ENCODE measurements at regions not wholly inside any gene's neighbourhood (a gene's known extent, or its start where the extent isn't known, plus 50 kb on each side); places are given as distances from the start of the nearest gene placed in this dataset.

DNA sequence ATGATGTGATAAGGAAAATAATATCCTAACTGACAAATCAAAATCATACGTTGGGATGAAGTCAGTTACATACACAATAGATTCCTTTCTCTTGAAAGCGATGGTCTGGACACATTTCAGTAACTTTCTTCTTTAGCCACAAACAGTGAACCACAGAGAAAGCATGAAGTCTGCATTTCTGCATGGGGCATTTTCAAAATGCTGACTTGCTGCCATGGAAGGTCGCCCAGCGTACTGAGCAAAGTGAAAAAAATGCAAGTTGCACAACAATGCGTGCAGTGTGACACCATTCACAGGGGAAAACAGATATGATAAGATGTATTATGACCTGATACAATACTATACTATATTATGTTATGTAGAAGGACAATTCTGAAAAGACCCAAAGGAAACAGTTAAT lies 146.3 kb downstream of the SNX18 start:
- in situ Hi-C loops (cut with HindIII; ENCODE audit: low sequenced_read_pairs): no loop called here
- no peak overlapping the region for H3K4me3 ChIP-seq (ENCODE audit: low read depth, low read length)
- DNase-seq (ENCODE audit: low read depth): peak; percentile 96
- TF ChIP-seq, protein P1, sequence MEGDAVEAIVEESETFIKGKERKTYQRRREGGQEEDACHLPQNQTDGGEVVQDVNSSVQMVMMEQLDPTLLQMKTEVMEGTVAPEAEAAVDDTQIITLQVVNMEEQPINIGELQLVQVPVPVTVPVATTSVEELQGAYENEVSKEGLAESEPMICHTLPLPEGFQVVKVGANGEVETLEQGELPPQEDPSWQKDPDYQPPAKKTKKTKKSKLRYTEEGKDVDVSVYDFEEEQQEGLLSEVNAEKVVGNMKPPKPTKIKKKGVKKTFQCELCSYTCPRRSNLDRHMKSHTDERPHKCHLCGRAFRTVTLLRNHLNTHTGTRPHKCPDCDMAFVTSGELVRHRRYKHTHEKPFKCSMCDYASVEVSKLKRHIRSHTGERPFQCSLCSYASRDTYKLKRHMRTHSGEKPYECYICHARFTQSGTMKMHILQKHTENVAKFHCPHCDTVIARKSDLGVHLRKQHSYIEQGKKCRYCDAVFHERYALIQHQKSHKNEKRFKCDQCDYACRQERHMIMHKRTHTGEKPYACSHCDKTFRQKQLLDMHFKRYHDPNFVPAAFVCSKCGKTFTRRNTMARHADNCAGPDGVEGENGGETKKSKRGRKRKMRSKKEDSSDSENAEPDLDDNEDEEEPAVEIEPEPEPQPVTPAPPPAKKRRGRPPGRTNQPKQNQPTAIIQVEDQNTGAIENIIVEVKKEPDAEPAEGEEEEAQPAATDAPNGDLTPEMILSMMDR (IDR thresholded peaks at IDR 0.05; ENCODE audit: low read depth, low read length, missing control alignments): no peak

DNA sequence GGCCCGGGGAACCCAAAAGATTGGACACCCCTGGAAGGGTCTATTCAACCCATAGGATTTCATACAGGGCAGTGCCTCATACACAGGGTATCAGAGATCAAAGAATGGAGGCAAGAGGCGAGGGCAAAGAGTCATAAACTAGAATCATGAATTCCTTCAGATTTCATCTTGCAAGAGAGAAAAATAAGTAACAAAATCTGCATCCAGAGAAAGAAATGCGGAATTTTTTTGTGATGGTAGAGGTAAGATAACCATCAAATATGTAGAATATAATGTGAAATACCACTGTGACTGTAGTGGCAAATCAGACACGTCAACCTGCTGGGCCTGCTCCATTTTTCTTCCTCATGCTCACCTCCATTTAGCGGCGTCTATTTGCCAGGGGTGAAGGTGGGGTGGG lies 143.6 kb downstream of the SNX18 start:
- no peak overlapping the region for H3K4me3 ChIP-seq (ENCODE audit: low read depth, low read length)
- DNase-seq (ENCODE audit: low read depth): no peak
- TF ChIP-seq, protein P1 (IDR thresholded peaks at IDR 0.05; ENCODE audit: low read depth, low read length, missing control alignments): no peak
- in situ Hi-C loops (cut with HindIII; ENCODE audit: low sequenced_read_pairs): no loop called here

DNA sequence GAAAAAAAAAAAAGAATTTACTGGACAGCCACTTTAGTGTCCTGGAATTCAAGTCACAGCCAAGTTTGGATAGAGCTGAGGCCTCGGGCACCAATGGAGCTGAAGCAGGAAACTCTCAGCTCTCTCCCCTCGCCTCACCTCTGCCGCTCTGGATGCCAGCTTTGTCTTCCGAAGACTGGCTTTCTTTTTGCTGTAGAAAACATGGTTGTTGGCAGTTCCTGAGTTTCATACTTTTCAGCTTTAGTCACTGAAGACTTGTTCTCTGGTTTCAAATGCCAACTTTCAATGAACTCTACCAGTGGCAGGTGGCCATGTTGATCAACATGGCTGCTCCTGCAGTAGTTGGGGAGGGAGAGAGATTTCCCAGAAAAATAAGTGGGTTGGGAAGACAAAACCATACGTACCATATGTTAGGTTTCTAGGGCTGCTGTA lies 142.2 kb downstream of the SNX18 start:
- DNase-seq (ENCODE audit: low read depth): no peak
- in situ Hi-C loops (cut with HindIII; ENCODE audit: low sequenced_read_pairs): no loop called here
- H3K4me3 ChIP-seq (ENCODE audit: low read depth, low read length): no peak overlapping the region
- TF ChIP-seq, protein P1 (IDR thresholded peaks at IDR 0.05; ENCODE audit: low read depth, low read length, missing control alignments): no peak

DNA sequence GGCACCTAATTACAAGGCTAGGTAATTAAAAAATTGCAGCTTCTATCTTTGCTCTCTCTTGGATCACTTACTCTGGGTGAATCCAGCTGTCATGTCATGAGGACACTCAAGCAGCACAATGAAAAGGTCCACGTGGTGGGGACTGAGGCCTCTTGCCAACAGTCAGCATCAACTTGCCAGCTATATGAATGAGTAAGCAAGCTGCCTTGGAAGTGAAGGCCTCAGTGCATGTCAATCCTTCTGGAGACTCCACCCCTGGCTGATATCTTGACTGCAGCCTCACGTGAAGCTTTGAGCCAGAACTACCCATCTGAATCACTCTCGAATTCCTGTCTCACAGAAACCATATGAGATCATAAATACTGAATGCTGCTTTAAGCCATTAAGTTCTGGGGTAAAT lies 140.5 kb downstream of the SNX18 start:
- H3K4me3 ChIP-seq (ENCODE audit: low read depth, low read length): no peak overlapping the region
- DNase-seq (ENCODE audit: low read depth): no peak
- TF ChIP-seq, protein P1 (IDR thresholded peaks at IDR 0.05; ENCODE audit: low read depth, low read length, missing control alignments): no peak
- in situ Hi-C loops (cut with HindIII; ENCODE audit: low sequenced_read_pairs): no loop called here

DNA sequence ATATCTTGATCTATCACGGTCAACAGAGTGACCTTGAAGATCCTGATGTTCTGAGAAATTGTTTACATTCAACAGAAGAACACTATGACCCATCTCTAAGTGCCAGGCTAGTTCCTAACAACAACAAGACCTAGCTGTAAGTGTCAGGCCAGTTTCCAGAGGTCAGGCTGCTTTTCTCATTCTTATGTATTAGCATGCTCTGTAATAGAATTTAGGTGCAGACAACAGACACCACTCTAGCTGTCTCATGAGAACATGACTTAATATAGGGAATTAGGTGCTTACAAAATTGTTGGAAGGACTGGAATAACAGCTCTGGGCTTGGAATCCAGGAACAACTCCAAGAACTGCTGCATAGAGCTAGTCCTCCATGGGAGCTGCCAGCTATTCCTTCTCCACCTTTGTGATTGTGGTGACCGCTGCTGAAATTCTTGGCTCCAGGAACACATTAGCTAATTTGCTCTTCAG lies 138.7 kb downstream of the SNX18 start:
- no peak overlapping the region for H3K4me3 ChIP-seq (ENCODE audit: low read depth, low read length)
- in situ Hi-C loops (cut with HindIII; ENCODE audit: low sequenced_read_pairs): no loop called here
- DNase-seq (ENCODE audit: low read depth): peak; percentile 89
- TF ChIP-seq, protein P1 (IDR thresholded peaks at IDR 0.05; ENCODE audit: low read depth, low read length, missing control alignments): no peak

DNA sequence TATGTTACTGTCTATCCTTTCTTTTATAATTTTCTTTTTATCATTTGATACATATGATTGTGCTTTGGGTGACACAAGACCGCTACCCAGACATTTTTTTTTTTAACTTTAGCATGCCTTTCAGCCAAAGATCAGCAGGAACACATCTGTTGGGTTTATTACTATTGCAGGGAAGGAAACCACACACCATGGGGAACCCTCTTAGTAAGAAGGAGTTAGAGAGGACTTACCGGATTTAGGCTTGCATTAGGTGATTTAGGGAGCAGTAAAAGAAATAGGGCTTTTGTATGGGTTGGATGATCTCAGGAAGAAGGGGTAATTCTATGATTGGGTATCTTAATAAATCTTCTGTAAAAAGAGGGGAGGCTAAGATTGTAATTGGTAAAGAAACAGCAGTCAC lies 138.2 kb downstream of the SNX18 start:
- H3K4me3 ChIP-seq (ENCODE audit: low read depth, low read length): no peak overlapping the region
- TF ChIP-seq, protein P1 (IDR thresholded peaks at IDR 0.05; ENCODE audit: low read depth, low read length, missing control alignments): no peak
- peak; percentile 76 for DNase-seq (ENCODE audit: low read depth)
- in situ Hi-C loops (cut with HindIII; ENCODE audit: low sequenced_read_pairs): no loop called here

DNA sequence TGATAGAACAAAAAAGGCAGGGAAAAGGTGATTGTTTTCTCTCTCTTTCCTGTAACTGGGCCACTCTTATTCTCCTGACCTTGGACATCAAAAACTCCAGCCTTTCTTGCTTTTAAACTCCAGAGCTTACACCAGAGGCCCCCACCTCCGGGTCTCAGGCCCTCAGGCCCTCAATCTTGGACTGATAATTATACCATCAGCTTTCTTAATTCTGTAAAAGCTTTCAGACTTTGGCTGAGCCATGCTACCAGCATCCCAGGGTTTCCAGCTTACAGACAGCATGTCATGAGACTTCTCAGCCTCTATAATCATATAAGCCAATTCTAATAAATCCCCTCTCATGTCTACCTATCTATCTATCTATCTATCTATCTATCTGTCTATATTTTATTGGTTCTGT lies 137.7 kb downstream of the SNX18 start:
- in situ Hi-C loops (cut with HindIII; ENCODE audit: low sequenced_read_pairs): no loop called here
- TF ChIP-seq, protein P1 (IDR thresholded peaks at IDR 0.05; ENCODE audit: low read depth, low read length, missing control alignments): no peak
- no peak for DNase-seq (ENCODE audit: low read depth)
- no peak overlapping the region for H3K4me3 ChIP-seq (ENCODE audit: low read depth, low read length)

Measured in astrocyte of the cerebellum (primary cell).